TTC549 (cell line): ENCODE measurements at regions not wholly inside any gene's neighbourhood (a gene's known extent, or its start where the extent isn't known, plus 50 kb on each side); places are given as distances from the start of the nearest gene placed in this dataset.

Experiments used
- FAIRE-seq: peaks from 2 replicates; lab custom pipeline; 2012; peaks lifted over from hg19 to GRCh38; lab: Jason Lieb, UNC

- FAIRE-seq, result no peak
Observed at GRCh38 chr3:70899816-70900215, 587.4 kb upstream of the MDFIC2 start.

GRCh38 chr3:70890020-70890394 lies 577.6 kb upstream of the MDFIC2 start:
- no peak for FAIRE-seq

GRCh38 chr3:70889162-70890019 lies 577.0 kb upstream of the MDFIC2 start:
- FAIRE-seq, result no peak

- no peak for FAIRE-seq
Observed at GRCh38 chr3:70885636-70886035, 573.2 kb upstream of the MDFIC2 start.

GRCh38 chr3:70882104-70882503 lies 569.7 kb upstream of the MDFIC2 start:
- FAIRE-seq, result no peak

- FAIRE-seq, result no peak
Observed at GRCh38 chr3:70880421-70880820, 568.0 kb upstream of the MDFIC2 start.

- FAIRE-seq, result no peak
Observed at GRCh38 chr3:70876154-70876553, 563.7 kb upstream of the MDFIC2 start.

GRCh38 chr3:70874196-70874595 lies 561.8 kb upstream of the MDFIC2 start:
- no peak for FAIRE-seq

- FAIRE-seq, result no peak
Observed at GRCh38 chr3:70873686-70874085, 561.2 kb upstream of the MDFIC2 start.

GRCh38 chr3:70871909-70872656 lies 559.6 kb upstream of the MDFIC2 start:
- no peak for FAIRE-seq

GRCh38 chr3:70870576-70870975 lies 558.1 kb upstream of the MDFIC2 start:
- FAIRE-seq, result no peak

- no peak for FAIRE-seq
Observed at GRCh38 chr3:70868561-70868960, 556.1 kb upstream of the MDFIC2 start.

- no peak for FAIRE-seq
Observed at GRCh38 chr3:70863049-70863448, 550.6 kb upstream of the MDFIC2 start.

GRCh38 chr3:70861855-70862254 lies 549.4 kb upstream of the MDFIC2 start:
- no peak for FAIRE-seq

- no peak for FAIRE-seq
Observed at GRCh38 chr3:70861234-70861633, 548.8 kb upstream of the MDFIC2 start.

- no peak for FAIRE-seq
Observed at GRCh38 chr3:70857916-70858315, 545.5 kb upstream of the MDFIC2 start.

- no peak for FAIRE-seq
Observed at GRCh38 chr3:70856414-70857162, 544.1 kb upstream of the MDFIC2 start.

GRCh38 chr3:70855149-70855548 lies 542.7 kb upstream of the MDFIC2 start:
- FAIRE-seq, result no peak

- no peak for FAIRE-seq
Observed at GRCh38 chr3:70854108-70854507, 541.7 kb upstream of the MDFIC2 start.

- FAIRE-seq, result no peak
Observed at GRCh38 chr3:70853161-70853944, 540.9 kb upstream of the MDFIC2 start.

- no peak for FAIRE-seq
Observed at GRCh38 chr3:70849911-70850699, 537.7 kb upstream of the MDFIC2 start.
